GM13976 (cell line): ENCODE measurements at regions not wholly inside any gene's neighbourhood (a gene's known extent, or its start where the extent isn't known, plus 50 kb on each side); places are given as distances from the start of the nearest gene placed in this dataset.

Experiments
- DNase-seq: peaks from one replicate; pipeline ENCODE4 v3.0.0; 2012; ENCODE audit warnings: low spot score
- in situ Hi-C: fragments of 300-500 bp; cut with MboI; formaldehyde crosslinking; loops from one replicate; pipeline ENCODE4 v1.12.0; 2022; ENCODE audit warnings: low sequenced_read_pairs, mixed read lengths, inconsistent platforms; ENCODE audit not compliant: unreplicated experiment
- TF ChIP-seq, protein P1 (sequence below): IDR thresholded peaks from 2 replicates; pipeline ENCODE4 v1.5.1; 2012; ENCODE audit warnings: borderline replicate concordance, mild to moderate bottlenecking; ENCODE audit not compliant: insufficient read depth; ENCODE audit errors: extremely low read depth, missing control alignments, control extremely low read depth

DNA sequence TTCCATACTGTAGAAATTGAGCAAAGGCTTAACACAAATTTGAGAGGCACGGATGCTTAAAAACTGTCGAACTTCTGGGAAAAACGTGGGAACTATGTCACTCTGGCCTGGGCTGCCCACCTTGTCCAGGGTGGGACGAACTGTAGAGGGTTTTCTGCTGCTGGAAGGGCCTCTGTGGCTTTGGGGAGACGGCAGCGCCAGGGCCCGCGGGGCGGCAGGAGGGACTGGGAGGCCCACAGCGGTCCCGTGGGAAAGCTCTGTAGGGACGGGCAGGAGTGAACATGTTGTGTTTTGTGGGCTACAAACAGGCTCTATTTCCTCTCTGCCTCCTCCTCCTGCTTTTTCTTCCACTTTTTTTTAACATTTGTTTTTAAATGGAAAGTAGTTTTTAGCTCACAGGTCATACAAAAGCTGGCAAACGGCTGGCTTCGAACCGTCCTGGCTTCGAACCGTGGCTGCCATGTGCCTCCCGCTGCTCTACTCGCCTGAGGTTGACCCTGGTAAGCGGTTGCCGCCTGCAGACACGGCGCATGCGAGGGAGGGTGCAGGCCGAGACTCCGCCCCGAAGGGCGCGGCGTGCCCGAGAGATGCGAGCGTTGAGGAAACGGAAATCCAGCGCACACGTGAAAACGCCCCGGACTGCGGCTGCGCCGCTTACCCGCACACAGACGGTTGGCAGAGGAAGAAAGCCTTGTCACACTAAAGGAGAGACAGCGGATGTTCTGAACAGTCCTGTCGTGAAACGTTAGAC is 382.3 kb upstream of the ZFP42 start:
- TF ChIP-seq, protein P1, sequence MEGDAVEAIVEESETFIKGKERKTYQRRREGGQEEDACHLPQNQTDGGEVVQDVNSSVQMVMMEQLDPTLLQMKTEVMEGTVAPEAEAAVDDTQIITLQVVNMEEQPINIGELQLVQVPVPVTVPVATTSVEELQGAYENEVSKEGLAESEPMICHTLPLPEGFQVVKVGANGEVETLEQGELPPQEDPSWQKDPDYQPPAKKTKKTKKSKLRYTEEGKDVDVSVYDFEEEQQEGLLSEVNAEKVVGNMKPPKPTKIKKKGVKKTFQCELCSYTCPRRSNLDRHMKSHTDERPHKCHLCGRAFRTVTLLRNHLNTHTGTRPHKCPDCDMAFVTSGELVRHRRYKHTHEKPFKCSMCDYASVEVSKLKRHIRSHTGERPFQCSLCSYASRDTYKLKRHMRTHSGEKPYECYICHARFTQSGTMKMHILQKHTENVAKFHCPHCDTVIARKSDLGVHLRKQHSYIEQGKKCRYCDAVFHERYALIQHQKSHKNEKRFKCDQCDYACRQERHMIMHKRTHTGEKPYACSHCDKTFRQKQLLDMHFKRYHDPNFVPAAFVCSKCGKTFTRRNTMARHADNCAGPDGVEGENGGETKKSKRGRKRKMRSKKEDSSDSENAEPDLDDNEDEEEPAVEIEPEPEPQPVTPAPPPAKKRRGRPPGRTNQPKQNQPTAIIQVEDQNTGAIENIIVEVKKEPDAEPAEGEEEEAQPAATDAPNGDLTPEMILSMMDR: no peak
- DNase-seq: no peak
- in situ Hi-C loops: no loop called here

DNA sequence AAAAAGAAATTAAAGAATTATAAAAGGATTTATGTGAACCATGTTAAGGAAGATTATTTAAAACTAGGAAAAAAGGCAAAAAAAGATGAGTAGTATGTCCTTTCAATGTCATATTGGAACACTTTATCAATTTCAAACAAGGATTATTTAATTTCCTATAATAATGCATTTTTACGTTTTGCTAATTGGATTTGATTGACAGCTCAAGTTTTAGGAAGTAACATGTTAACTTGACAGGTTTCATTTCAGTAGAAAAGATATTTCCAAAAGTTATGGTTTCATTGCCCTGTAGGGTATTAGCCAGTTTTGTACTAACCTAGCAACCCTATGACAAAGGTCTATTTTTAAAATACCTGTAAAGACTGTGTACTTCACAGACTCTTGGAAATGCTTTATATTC is 379.6 kb upstream of the ZFP42 start:
- in situ Hi-C loops: no loop called here
- TF ChIP-seq, protein P1: no peak
- no peak for DNase-seq

DNA sequence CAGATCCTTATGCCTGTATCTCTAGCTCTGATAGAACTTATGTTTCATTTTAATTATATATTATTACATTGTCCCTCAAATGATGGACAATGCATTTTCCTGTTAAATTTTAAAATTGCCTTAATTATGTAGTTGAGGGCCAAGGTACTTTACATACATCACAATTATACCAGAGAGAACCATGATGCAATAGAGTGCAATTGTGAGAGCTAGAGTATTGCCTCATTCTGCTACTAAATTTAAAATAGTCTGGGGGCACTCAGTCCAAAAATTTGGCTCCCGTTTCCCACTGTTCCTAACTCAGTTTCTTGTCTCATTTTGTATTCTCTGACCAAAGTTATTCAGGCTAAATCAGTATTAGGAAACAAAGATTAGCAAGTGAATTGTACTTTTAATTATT is 378.5 kb upstream of the ZFP42 start:
- in situ Hi-C loops: no loop called here
- TF ChIP-seq, protein P1: no peak
- no peak for DNase-seq

DNA sequence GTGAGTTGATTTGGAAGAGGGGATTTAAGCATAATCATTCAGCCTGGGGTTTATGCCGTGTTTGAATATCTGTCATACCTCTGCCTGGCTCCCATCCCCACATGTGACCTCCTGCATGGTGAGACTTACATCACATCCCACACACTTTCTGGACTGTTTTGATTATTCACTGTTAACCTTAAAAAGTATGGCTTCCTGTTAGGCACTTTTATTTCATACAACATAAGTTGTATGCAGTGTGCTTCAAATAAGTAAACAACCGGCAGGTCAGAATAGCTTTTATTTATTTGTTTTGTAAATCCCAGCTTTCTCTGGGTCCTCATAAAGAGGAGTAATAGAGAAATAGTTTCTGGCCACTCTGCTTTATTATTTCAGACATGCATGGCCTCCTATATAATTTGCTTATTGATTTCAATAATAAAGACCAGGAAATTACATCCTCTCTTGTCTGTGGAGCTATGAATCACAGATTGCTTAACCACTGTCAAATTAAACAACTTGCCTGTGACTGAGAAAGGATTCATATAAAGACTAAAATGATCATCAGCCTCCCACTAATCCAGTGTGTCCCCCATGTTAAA is 376.8 kb upstream of the ZFP42 start:
- TF ChIP-seq, protein P1: no peak
- in situ Hi-C loops: no loop called here
- DNase-seq: no peak

DNA sequence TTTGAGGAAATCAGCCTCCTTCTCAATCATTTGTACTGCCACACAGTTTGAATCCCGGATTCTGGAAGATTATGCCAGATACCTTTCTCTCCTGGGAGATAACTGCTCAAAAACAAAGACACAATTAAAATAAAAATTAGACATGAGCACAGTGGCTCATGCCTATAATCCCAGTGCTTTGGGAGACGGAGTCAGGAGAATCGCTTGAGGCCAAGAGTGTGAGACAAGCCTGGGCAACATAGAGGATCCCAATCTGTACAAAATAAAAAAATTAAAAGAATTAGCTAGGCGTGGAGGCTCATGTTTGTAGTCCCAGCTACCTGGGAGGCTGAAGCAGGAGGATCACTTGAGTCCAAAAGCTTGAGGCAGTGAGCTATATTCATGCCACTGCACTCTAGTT is 376.3 kb upstream of the ZFP42 start:
- in situ Hi-C loops: no loop called here
- TF ChIP-seq, protein P1: no peak
- no peak for DNase-seq

DNA sequence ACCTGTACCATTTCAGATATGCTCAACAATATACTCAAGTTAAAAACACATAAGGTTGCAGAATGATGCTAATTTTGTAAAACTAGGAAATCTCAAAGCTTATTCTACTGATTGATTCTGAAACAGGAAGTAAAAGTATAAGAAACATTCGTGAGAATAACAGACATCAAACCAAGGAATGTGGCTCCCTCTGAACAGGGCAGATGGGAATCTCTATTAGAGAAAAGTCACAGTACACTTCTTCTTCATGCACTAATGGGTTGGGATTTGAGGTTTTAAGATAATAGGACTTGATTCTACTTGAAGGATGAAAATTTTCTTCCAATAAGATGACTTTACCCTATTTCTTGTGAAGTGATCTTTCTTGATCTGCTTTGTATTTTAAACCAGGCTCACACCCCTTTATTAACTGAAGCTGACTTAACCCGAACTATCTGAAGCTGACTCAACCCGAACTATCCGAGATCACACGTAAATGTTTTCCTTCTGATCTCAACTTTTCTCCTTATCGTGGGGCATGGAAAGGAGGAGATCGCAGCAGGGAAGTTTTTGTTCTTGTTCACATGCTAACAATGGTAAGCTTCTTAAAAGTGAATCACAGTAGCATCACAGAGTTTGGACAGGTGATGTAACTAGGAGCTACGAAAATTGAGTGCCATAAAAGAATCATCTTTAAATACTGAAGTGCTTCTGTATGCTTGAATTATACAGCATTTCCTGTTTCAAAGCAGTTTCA is 363.1 kb upstream of the ZFP42 start:
- DNase-seq: no peak
- in situ Hi-C loops: no loop called here
- TF ChIP-seq, protein P1: no peak
